ENCODE measurements at regions not wholly inside any gene's neighbourhood (a gene's known extent, or its start where the extent isn't known, plus 50 kb on each side); places are given as distances from the start of the nearest gene placed in this dataset.

GRCh38 chr14:65243766-65244442 lies 141.6 kb upstream of the MAX start:
- no peak for DNase-seq (ENCODE audit: low read depth in 2 of 2, low spot score in 1 of 2)

DNA sequence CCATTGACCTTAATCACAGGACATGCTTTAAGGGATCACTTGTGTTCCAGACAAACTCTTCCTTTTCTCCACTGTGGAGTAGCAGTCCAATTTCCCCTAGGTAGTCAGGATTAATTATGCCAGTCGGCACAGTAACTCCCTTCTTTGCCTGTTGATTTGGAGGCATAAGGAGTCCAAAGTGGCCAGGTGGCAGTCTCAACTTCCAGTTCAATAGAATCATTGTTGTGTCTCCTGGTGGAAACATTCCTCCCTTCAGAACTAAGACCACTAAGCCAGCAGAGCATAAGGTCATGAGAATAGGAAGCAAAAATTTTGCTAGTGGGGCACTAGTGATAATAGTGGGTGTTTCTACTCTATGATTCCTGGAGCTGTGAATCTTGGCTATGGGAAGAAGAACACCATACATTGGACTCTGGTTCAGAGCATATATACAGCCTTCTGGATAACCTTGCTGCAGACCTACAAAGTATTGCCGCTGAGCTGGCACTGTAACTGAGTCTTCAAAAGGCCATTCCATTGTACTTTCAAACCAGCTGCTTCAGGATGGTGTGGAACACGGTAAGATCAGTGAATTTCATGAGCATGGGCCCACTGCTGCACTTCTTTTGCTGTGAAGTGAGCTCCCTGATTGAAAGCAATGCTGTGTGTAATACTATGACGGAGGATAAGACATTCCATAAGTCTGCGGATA lies 147.3 kb upstream of the MAX start:
- DNase-seq (ENCODE audit: low read depth in 2 of 2, low spot score in 1 of 2), result no peak

DNA sequence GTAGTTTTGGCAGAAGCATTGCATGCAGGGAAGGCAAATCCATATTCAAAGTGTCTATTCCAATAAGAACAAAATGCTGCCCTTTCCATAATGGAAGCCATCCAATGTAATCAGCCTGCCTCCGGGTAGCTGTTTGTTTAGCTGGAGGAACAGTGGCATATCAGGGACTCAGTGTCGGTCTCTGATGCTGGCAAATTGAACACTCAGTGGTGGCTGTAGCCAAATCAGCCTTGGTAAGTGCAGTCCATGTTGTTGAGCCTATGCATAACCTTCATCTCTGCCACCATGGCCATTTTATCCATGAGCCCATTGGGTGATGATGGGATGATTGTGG lies 147.8 kb upstream of the MAX start:
- no peak for DNase-seq (ENCODE audit: low read depth in 2 of 2, low spot score in 1 of 2)

GRCh38 chr14:65251213-65251612 lies 148.9 kb upstream of the MAX start:
- no peak for DNase-seq (ENCODE audit: low read depth in 2 of 2, low spot score in 1 of 2)

DNA sequence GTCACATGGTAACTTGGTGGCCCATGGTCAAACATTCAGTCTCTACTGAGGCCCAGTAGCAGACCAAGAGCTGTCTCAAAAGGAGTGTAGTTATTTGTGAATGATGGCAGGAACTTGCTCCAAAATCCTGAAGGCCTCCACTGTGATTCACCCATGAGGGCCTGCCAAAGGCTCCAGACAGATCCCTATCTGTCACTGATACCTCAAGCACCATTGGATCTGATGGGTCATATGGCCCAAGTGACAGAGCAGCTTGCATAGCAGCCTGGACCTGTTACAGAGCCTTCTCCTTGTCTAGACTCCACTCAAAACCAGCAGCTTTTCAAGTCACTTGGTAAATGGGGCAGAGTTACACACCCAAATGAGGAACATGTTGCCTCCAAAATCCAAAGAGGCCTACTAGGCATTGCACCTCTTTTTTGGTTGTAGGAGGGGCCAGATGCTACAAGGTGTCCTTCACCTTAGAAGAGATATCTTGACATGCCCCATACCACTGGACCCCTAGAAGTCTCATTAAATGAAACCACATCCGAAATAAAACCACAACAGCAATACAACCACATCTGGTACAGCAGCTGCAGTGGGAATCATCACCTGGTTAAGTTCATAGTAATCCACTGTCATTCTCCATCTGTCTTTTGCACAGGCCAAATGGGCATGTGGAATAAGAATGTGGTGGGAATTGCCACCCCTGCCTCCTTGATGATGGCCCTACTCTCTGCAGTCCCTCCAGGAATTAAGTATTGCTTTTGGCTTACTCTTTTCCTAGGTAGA lies 150.4 kb upstream of the MAX start:
- DNase-seq (ENCODE audit: low read depth in 2 of 2, low spot score in 1 of 2), result no peak

DNA sequence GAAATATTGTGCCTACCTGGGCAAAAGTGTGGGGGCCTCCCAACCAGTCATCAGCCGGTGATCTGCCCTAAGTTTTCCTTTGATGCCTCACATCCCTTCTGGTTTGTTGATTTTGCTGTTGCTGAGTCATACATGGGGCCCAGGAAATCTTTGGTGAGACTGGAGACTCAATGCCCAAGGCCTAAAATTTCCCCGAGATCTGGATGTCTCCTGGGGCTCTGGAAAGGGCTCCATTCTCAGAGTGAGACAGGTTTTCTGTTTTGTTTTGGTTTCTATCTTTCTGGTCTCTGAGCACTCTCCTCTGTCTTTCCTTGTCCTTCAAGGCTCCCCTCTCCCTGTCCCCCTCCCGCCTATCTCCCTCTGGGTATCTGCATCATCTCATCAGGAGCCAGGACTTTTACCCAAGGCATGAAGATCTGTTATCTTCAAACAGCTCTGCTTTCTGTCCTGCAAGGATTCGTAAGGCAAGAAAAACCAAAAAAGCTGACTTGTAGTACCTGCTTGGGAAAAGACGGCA lies 152.8 kb upstream of the MAX start:
- no peak for DNase-seq (ENCODE audit: low read depth in 2 of 2, low spot score in 1 of 2)

GRCh38 chr14:65255583-65256461 lies 153.5 kb upstream of the MAX start:
- no peak for DNase-seq (ENCODE audit: low read depth in 2 of 2, low spot score in 1 of 2)

DNA sequence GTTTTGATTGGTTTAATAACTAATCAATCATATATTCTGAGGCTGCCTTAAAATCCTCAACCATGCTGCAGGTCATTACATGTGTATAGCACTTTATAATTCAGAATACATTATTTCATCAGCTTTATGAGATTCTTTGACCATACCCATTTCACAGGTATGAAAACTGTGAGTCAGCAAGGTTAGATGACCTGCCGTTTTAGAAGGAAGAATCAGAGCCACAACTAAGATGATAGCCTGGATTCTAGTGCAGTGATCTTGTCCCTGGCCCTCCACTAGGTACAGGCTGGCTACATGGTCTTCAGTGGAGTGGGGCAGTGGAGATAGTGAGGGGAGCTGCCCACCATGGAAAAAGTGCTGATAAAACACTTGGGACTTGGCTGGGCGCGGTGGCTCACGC lies 154.4 kb upstream of the MAX start:
- DNase-seq (ENCODE audit: low read depth in 2 of 2, low spot score in 1 of 2), result no peak

- DNase-seq (ENCODE audit: low read depth in 2 of 2, low spot score in 1 of 2), result no peak
Measured at GRCh38 chr14:65257425-65257824, 155.1 kb upstream of the FUT8 start.

DNA sequence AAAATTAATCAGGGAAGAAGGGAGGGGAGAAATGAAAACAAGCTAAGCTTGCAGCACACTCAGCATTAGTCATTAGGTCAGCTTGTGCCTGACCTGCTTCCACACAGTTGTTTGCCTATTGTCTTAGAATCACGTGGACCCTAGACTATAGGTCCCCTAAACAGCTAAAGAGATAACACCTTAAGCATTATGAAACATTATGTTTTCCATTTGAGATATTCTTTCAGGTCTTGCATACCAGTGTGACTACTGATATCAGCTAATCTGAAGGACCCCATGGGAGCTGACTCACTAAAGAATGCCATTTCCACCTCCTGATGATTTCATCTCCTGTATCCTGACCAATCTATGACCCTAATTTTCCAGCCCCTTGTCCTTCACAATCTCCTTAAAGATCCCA lies 154.1 kb upstream of the FUT8 start:
- no peak for DNase-seq (ENCODE audit: low read depth in 2 of 2, low spot score in 1 of 2)

DNA sequence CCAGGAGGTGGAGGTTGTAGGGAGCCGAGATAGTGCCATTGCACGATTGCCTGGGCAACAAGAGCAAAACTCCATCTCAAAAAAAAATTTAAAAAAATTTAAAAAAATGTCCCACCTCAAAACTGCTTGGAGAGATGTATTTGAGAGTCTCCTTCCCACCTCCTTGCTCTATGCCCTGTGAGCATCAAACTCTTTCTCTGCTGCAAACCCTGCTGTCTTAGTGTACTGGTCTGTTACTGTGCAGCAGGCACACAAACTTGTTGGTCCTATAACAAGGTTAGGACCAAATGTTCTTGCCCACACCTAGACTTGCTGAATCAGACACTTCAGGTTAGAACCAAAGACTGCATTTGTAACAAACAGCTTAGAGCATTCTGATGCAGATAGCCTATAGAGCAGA lies 153.5 kb upstream of the FUT8 start:
- DNase-seq (ENCODE audit: low read depth in 2 of 2, low spot score in 1 of 2), result no peak

DNA sequence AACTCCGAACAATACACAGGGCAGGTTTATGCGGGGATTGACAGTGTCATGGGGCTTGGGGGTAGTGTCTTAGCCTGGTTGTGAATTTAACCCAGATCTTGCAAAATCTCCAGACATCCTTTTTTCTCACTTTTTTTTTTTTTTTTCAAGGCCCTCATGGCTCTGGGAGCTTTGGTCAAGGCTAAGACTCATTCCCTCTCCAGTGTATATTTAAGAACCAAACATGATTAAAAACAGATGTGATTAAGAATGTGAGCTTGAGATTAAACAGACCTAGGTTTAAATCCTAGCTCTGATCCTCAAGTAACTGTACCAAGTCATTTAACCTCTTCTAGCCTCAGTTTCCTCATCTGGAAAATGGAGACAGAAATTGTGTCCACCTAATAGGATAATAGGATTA lies 151.7 kb upstream of the FUT8 start:
- no peak for DNase-seq (ENCODE audit: low read depth in 2 of 2, low spot score in 1 of 2)

DNA sequence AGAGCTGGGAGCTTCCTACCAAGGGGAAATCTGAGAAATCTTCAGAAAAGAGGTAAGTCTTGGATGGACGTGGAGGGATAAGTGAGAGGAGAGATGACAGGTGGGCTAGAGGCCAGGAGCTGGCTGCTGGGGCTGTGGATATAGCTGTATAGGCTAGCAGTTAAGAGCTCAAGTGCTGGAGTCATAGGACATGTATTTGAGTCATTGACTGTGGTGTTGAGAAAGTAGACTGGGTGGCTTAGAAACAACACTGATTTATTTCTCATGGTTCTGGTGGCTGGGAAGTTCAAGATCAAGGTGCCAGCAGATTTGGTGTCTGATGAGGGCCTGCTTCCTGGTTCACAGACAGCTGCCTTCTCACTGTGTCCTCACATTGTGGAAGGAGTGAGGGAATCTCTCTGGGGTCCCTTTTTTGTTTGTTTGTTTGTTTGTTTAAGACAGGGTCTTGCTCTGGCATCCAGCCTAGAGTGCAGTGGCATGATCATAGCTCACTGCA lies 151.1 kb upstream of the FUT8 start:
- no peak for DNase-seq (ENCODE audit: low read depth in 2 of 2, low spot score in 1 of 2)

- DNase-seq (ENCODE audit: low read depth in 2 of 2, low spot score in 1 of 2), result no peak
Measured at GRCh38 chr14:65261946-65262345, 150.6 kb upstream of the FUT8 start.

GRCh38 chr14:65263177-65263788 lies 149.2 kb upstream of the FUT8 start:
- no peak for DNase-seq (ENCODE audit: low read depth in 2 of 2, low spot score in 1 of 2)

GRCh38 chr14:65267856-65268255 lies 144.7 kb upstream of the FUT8 start:
- no peak for DNase-seq (ENCODE audit: low read depth in 2 of 2, low spot score in 1 of 2)

- DNase-seq (ENCODE audit: low read depth in 2 of 2, low spot score in 1 of 2), result no peak
Measured at GRCh38 chr14:65268594-65268993, 143.9 kb upstream of the FUT8 start.

DNA sequence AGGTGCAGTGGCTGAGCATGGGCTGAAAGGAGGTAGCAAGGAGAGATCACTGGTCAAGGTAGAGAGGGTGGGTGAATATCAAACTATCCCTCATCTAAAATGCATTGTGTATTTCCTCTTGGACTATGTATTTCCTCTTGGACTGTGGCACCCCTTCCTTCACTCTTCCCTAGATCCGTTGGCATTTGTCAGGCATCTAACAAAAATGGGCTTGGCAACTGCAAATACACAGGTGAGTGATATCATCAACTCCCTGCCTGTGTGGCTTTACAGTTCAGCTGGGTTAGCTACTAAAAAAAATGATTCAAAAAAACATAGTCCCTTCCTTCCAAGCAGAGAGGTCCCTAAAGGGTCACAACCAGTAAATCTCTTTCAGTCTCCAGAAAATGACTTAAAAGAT lies 142.8 kb upstream of the FUT8 start:
- no peak for DNase-seq (ENCODE audit: low read depth in 2 of 2, low spot score in 1 of 2)

- DNase-seq (ENCODE audit: low read depth in 2 of 2, low spot score in 1 of 2), result no peak
Measured at GRCh38 chr14:65277027-65277426, 135.5 kb upstream of the FUT8 start.

- DNase-seq (ENCODE audit: low read depth in 2 of 2, low spot score in 1 of 2), result no peak
Measured at GRCh38 chr14:65277580-65278270, 134.8 kb upstream of the FUT8 start.
